ENCODE measurements at regions not wholly inside any gene's neighbourhood (a gene's known extent, or its start where the extent isn't known, plus 50 kb on each side); places are given as distances from the start of the nearest gene placed in this dataset.
A peak's percentile ranks its signal among the peaks of the same experiment; 100 is the strongest.

DNA sequence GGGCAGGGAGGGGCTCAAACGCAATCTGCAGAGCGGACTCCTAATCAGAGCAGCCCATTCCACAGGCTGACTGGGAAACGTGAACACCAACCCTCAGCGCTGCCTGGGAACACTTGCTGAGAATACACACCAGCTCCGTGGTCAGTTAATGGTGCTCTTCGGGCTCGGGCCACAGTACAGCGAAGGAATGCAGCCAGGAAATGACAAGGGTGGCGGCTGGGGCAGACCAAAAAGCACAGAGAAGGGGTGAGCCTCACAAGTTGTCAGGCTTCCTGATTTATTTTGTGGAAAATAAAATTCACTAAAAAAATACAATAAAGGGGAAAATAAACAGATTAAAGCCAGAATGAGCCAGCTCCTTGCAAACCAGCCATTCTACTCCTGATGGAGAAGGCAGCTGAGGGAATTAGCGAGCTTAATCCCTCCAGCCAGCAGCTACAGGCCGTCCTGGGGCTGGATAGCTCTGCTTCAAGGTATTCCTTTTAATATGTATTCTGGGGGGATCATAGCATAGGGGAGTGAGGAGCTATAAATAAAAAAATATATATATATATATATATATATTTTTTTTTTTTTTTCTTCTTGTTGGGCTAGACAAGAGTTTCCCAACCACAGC, 165.5 kb upstream of the NTM start:
- Histone ChIP-seq H3K9me3 (ENCODE audit: control insufficient read depth, insufficient read depth, low read depth, low read length) (no peaks in the 10 kb centered on the region), H3K27me3 (ENCODE audit: control insufficient read depth, insufficient read depth, low read length) (no peaks in the 10 kb centered on the region), H3K4me1 (ENCODE audit: control insufficient read depth, insufficient read depth, low read length) (no peaks in the 10 kb centered on the region), H3K9ac (ENCODE audit: low read length) (no peak overlapping the region), H3K36me3 (ENCODE audit: control insufficient read depth, insufficient read depth, low read length) (no peaks in the 10 kb centered on the region), H3K27ac (ENCODE audit: low read depth, low read length) (no peak overlapping the region), H3K4me3 (ENCODE audit: low read depth, low read length) (no peak overlapping the region)

DNA sequence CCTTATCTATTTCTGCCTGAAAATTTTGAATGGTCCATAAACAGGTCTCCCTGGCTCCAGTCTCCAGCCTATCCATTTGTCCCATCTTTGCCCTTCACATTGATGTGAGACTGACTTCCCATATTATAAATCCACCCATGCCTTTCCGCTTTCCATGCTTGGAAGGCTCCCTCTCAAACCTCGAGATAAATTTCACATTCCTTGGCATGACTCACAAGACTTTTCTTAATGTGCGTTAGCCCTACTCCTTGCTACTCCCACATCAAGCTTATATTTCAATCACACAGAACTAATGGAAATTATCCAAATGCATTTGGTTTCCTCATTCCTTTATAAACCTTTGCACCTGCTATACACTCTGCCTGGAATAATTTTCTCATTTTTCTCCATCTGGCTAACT, 163.7 kb upstream of the NTM start:
- H3K4me3 ChIP-seq (ENCODE audit: low read depth, low read length): no peak overlapping the region
- no peaks in the 10 kb centered on the region for H3K36me3 ChIP-seq (ENCODE audit: control insufficient read depth, insufficient read depth, low read length)
- H3K27me3 ChIP-seq (ENCODE audit: control insufficient read depth, insufficient read depth, low read length): no peaks in the 10 kb centered on the region
- H3K4me1 ChIP-seq (ENCODE audit: control insufficient read depth, insufficient read depth, low read length): no peaks in the 10 kb centered on the region
- no peak overlapping the region for H3K9ac ChIP-seq (ENCODE audit: low read length)
- H3K9me3 ChIP-seq (ENCODE audit: control insufficient read depth, insufficient read depth, low read depth, low read length): no peaks in the 10 kb centered on the region
- no peak overlapping the region for H3K27ac ChIP-seq (ENCODE audit: low read depth, low read length)

DNA sequence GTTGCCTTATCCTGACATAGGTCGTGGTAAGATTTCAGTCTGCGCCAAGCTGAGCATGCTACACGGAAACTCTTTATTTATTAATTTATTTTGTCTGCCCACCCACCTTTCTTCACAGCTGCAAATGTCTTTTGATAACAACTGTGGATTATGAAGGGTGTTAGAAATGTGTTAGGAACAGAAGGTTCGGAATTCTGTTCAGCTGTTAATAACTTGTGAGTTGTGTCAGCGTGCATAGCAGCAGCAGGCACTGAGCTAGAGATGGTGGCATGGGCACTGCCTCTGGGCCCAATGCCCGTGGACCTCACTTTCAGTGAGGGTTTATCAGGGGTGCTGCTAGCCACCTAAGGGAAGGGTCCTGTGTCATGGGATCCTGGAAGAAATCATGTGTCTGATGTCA, 162.5 kb upstream of the NTM start:
- no peak overlapping the region for H3K9ac ChIP-seq (ENCODE audit: low read length)
- no peaks in the 10 kb centered on the region for H3K27me3 ChIP-seq (ENCODE audit: control insufficient read depth, insufficient read depth, low read length)
- no peak overlapping the region for H3K27ac ChIP-seq (ENCODE audit: low read depth, low read length)
- no peaks in the 10 kb centered on the region for H3K36me3 ChIP-seq (ENCODE audit: control insufficient read depth, insufficient read depth, low read length)
- no peaks in the 10 kb centered on the region for H3K4me1 ChIP-seq (ENCODE audit: control insufficient read depth, insufficient read depth, low read length)
- no peaks in the 10 kb centered on the region for H3K9me3 ChIP-seq (ENCODE audit: control insufficient read depth, insufficient read depth, low read depth, low read length)
- H3K4me3 ChIP-seq (ENCODE audit: low read depth, low read length): no peak overlapping the region

DNA sequence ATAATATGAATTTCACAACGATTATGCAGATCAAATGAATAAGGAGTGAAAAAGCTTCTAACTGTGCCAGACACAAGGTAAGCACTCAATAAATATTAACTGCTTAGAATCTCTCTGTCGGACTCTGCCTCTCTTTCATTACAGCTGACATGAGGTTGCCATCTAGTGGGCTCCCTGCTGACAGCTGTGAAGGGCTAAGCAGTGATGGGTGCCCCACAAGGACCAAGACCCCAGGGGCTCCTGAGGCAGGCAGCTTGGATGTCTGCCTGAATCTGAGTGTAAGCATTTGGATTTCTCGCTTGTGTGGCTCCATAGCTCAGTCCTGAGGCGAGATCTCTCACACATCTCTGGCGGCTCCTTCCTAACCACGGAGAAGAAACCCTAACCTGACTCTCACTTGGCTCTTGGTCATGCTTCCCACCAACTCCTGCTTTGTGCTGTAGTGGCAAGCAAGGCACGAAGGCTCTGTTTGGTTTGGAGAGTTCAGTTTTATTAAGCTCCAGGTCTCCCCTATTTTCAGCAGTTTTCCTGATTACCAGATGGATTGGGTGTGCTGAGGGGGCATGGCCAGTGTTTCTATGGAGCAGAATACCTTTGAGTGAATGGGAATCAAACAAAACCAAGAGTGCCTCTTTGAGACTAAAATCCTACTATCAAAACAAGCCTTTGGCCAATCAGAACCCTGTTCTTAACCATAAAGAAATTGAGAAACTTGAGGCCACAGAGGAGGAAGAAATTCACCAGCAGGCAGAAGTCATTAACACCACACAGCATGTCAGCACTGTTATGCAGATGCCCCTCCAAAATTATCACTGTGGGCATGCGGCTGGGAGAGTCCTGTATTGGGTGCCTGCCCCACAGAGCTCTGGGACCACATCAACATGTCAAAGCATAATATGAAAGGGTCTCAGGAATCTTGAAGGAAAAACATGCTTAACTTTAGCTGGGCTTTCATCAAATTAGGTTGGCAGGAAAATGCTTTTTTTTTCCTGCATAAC, 152.8 kb upstream of the NTM start:
- Histone ChIP-seq H3K27me3 (ENCODE audit: control insufficient read depth, insufficient read depth, low read length) (no peaks in the 10 kb centered on the region), H3K4me3 (ENCODE audit: low read depth, low read length) (no peak overlapping the region), H3K36me3 (ENCODE audit: control insufficient read depth, insufficient read depth, low read length) (no peaks in the 10 kb centered on the region), H3K9me3 (ENCODE audit: control insufficient read depth, insufficient read depth, low read depth, low read length) (no peaks in the 10 kb centered on the region), H3K27ac (ENCODE audit: low read depth, low read length) (peak overlapping the region; percentile 50; the same call in 1 of the 2 replicates), H3K4me1 (ENCODE audit: control insufficient read depth, insufficient read depth, low read length) (peaks cover 42% of the 10 kb centered on the region), H3K9ac (ENCODE audit: low read length) (no peak overlapping the region)

DNA sequence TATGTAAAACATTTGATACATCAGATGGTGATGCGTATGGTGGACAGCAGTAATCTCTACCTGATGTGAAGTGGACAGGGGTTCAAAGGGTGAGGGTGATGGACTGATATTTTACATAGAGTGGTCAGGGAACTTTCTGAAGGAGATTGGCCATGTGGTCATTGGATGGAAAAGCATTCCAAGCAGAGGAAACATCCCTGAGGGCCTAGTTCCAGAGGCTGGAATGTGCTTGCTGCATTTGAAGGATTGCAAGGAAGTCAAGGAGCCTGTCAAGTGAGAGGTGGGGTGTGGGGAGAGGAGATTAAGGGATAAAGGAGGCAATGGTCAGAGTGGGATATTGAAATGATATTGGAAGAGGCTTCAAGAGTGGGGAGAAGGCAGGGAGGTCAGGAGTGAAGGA, 151.9 kb upstream of the NTM start:
- no peaks in the 10 kb centered on the region for H3K27me3 ChIP-seq (ENCODE audit: control insufficient read depth, insufficient read depth, low read length)
- no peak overlapping the region for H3K4me3 ChIP-seq (ENCODE audit: low read depth, low read length)
- H3K9ac ChIP-seq (ENCODE audit: low read length): no peak overlapping the region
- H3K27ac ChIP-seq (ENCODE audit: low read depth, low read length): no peak overlapping the region
- peaks cover 51% of the 10 kb centered on the region for H3K4me1 ChIP-seq (ENCODE audit: control insufficient read depth, insufficient read depth, low read length)
- H3K36me3 ChIP-seq (ENCODE audit: control insufficient read depth, insufficient read depth, low read length): no peaks in the 10 kb centered on the region
- no peaks in the 10 kb centered on the region for H3K9me3 ChIP-seq (ENCODE audit: control insufficient read depth, insufficient read depth, low read depth, low read length)

DNA sequence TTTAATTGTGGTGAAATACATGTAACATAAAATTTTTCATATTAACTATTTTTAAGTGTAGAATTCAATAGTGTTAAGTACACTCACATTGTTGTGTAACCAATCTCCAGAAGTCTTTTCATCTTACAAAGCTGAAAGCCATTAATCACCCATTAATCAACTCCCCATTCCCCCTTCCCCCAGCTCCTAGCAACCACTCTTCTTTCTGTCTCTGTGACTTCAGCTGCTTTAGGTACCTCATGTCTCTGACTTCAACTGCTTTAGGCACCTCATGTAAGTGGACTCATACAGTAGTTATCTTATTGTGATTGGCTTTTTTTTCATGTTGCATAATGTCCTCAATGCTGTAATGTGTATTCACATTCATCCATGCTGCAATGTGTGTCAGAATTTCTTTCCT, 150.8 kb upstream of the NTM start:
- Histone ChIP-seq H3K27me3 (ENCODE audit: control insufficient read depth, insufficient read depth, low read length) (no peaks in the 10 kb centered on the region), H3K27ac (ENCODE audit: low read depth, low read length) (no peak overlapping the region), H3K4me1 (ENCODE audit: control insufficient read depth, insufficient read depth, low read length) (peaks cover 54% of the 10 kb centered on the region), H3K4me3 (ENCODE audit: low read depth, low read length) (no peak overlapping the region), H3K36me3 (ENCODE audit: control insufficient read depth, insufficient read depth, low read length) (no peaks in the 10 kb centered on the region), H3K9ac (ENCODE audit: low read length) (no peak overlapping the region), H3K9me3 (ENCODE audit: control insufficient read depth, insufficient read depth, low read depth, low read length) (no peaks in the 10 kb centered on the region)

DNA sequence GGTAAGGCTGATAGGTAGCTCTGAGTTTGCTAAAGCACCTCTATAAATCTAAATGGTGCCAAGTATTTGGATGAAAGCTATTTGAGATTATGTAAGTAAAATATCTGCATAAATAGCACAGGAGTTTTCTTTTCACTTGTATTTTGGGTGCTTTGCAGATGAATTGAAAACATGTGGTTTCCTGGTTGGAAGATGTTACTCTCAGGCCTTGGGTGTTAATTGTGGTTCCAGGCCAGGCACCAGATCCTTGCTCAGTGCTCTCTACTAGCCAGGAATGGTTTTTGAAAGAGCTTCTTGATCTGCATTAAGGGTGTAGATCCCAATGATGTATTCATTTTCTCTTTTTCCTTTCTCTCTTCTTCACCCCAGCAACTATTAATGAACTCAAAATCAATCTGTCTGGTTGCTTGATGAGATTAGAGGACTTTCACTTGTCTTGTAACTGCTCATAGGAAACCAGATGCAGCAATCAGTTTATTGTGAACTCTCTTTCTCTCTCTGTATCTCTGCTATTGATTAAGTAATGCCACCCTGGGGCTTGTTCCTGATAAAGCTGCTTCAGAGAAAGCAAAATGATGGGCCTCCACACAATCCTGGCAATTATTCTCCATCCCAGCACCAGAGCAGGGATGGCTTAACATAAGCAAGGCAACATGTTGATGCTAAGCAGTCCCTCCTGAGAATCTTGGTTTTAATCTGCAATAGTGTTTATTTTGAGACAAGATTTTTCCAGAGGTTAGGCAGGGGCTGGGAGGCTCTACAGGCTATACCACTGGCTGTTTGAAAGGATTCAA, 147.0 kb upstream of the NTM start:
- no peaks in the 10 kb centered on the region for H3K27me3 ChIP-seq (ENCODE audit: control insufficient read depth, insufficient read depth, low read length)
- H3K36me3 ChIP-seq (ENCODE audit: control insufficient read depth, insufficient read depth, low read length): no peaks in the 10 kb centered on the region
- no peak overlapping the region for H3K9ac ChIP-seq (ENCODE audit: low read length)
- peaks cover 36% of the 10 kb centered on the region for H3K4me1 ChIP-seq (ENCODE audit: control insufficient read depth, insufficient read depth, low read length)
- H3K4me3 ChIP-seq (ENCODE audit: low read depth, low read length): no peak overlapping the region
- peak overlapping the region; percentile 52 for H3K27ac ChIP-seq (ENCODE audit: low read depth, low read length)
- H3K9me3 ChIP-seq (ENCODE audit: control insufficient read depth, insufficient read depth, low read depth, low read length): no peaks in the 10 kb centered on the region

DNA sequence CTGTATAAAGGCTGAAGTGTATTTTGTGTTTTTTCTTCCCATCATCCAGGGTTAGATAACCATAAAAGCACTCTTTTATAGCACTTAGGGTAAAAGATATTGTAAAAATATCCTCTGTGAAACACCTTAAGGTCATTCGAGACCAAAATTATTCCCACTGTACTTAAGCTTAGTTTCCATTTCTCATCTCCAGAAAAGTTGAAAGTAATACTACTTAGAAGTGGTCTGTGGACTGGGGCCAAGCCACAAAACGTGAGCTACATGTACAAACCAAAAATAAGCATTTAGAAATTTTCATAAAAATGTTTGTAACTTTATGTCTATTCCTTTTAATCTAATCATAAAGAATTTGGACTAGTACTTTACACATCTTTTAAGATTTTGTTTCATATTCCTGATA, 142.0 kb upstream of the NTM start:
- Histone ChIP-seq H3K27ac (ENCODE audit: low read depth, low read length) (no peak overlapping the region), H3K4me1 (ENCODE audit: control insufficient read depth, insufficient read depth, low read length) (peaks cover 15% of the 10 kb centered on the region), H3K9me3 (ENCODE audit: control insufficient read depth, insufficient read depth, low read depth, low read length) (no peaks in the 10 kb centered on the region), H3K36me3 (ENCODE audit: control insufficient read depth, insufficient read depth, low read length) (no peaks in the 10 kb centered on the region), H3K4me3 (ENCODE audit: low read depth, low read length) (no peak overlapping the region), H3K27me3 (ENCODE audit: control insufficient read depth, insufficient read depth, low read length) (no peaks in the 10 kb centered on the region), H3K9ac (ENCODE audit: low read length) (no peak overlapping the region)

DNA sequence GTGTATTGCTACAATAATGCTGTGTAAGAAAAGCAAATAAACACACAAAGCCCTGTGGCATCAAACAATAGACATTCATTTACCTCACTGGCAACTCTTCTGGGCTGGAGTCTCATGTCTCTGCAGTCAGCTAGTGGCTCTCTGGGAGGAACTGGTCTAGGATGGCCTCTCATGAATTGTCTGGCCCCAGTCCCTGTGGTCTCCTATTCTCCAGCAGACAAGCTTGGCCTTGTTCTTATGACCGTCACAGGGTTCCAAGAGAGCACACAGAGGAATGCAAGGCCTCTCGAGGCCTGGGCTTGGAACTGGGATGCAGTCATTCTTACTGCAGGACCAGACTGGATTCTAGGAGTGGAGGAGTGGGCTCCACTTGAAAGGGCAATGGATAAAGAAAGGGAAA, 141.2 kb upstream of the NTM start:
- H3K27me3 ChIP-seq (ENCODE audit: control insufficient read depth, insufficient read depth, low read length): no peaks in the 10 kb centered on the region
- H3K9me3 ChIP-seq (ENCODE audit: control insufficient read depth, insufficient read depth, low read depth, low read length): no peaks in the 10 kb centered on the region
- peaks cover 6% of the 10 kb centered on the region for H3K4me1 ChIP-seq (ENCODE audit: control insufficient read depth, insufficient read depth, low read length)
- no peak overlapping the region for H3K9ac ChIP-seq (ENCODE audit: low read length)
- H3K27ac ChIP-seq (ENCODE audit: low read depth, low read length): no peak overlapping the region
- H3K4me3 ChIP-seq (ENCODE audit: low read depth, low read length): no peak overlapping the region
- H3K36me3 ChIP-seq (ENCODE audit: control insufficient read depth, insufficient read depth, low read length): no peaks in the 10 kb centered on the region

DNA sequence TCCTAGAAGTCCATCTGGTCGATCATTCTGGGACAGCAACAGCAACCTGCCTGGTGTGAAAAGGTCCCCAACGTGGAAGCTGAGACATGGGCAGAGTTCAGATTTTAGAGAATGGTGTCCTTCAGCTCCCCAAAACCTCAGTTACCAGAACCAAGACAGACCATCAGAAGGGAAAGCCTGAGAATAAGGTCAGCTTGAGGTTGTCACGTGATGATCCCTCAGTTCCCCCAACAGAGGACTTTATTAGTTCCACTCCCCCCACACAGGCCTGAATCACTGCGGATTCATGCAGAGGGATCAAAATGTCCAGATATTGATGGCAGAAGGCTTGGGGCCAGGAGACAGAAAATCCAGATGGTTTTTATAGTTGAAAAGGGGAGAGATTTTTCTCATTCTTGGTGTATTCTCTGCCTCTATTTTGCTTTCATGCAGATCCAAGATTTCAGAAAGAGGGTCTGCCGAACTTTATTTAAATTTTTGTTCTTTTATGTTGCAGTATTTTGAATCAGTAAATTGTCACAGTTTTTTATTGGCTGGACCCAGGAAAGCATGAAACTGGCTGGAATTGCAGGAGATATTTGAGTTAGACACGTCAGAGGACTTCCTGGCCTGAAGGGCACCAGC, 139.0 kb upstream of the NTM start:
- Histone ChIP-seq H3K4me1 (ENCODE audit: control insufficient read depth, insufficient read depth, low read length) (peaks cover 6% of the 10 kb centered on the region), H3K27me3 (ENCODE audit: control insufficient read depth, insufficient read depth, low read length) (no peaks in the 10 kb centered on the region), H3K9ac (ENCODE audit: low read length) (no peak overlapping the region), H3K9me3 (ENCODE audit: control insufficient read depth, insufficient read depth, low read depth, low read length) (no peaks in the 10 kb centered on the region), H3K27ac (ENCODE audit: low read depth, low read length) (no peak overlapping the region), H3K36me3 (ENCODE audit: control insufficient read depth, insufficient read depth, low read length) (no peaks in the 10 kb centered on the region), H3K4me3 (ENCODE audit: low read depth, low read length) (no peak overlapping the region)
